G401 (cell line): ENCODE measurements at regions not wholly inside any gene's neighbourhood (a gene's known extent, or its start where the extent isn't known, plus 50 kb on each side); places are given as distances from the start of the nearest gene placed in this dataset.
"Not testable (repeated sequence)": the region's sequence is repeated elsewhere in the genome, so short reads cannot be mapped to it uniquely, and the experiment has no call there.

Experiments
- DNase-seq: peaks from one replicate; pipeline ENCODE4 v3.0.0-alpha.2; 2015; ENCODE audit warnings: low spot score
- in situ Hi-C: cut with HindIII; loops from 2 replicates; pipeline ENCODE4 v1.10.0; 2016; ENCODE audit warnings: low sequenced_read_pairs, mixed read lengths

DNA sequence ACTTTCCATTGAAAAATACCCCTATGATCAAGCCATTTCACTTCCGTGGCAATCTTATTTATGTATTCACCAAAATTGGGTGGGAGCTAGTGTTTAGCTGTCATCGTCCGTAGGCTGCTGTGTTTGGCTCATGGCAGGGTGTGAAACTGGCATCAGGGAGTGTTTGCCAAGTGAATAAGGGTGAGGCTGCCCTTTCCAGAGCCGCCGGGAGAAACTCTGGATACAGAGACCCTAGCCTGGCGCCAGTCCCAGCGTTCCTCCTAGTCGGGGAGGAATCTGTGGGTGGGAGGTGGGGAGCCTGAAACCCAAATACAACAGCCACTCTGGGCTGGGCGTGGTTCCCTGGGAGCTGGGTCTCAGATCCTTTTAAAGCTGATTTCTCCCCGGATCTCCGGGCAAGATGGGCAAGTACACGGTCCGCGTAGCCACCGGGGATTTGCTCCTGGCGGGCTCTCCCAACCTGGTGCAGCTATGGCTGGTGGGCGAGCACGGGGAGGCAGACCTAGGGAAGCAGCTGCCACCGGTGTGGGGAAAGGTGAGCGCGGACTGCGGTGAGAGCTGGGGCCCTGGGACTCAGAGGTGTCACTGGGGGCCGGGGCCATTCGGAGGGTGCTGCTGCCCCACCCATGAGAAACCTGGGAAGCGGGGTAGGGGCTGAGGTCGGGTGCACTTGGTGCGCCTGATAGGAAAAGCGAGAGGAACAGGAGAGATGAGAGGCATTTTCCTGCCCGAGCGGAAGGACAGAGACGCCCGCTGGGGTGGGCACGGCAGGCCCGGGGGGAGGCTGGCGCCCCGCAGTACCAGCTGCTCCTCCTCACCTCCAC, 62.1 kb upstream of the TEKT1 start:
- no peak for DNase-seq
- in situ Hi-C loops = no loop called here

- in situ Hi-C loops = no loop called here
- no peak for DNase-seq
Measured at GRCh38 chr17:6894206-6894528, 62.6 kb upstream of the TEKT1 start.

DNA sequence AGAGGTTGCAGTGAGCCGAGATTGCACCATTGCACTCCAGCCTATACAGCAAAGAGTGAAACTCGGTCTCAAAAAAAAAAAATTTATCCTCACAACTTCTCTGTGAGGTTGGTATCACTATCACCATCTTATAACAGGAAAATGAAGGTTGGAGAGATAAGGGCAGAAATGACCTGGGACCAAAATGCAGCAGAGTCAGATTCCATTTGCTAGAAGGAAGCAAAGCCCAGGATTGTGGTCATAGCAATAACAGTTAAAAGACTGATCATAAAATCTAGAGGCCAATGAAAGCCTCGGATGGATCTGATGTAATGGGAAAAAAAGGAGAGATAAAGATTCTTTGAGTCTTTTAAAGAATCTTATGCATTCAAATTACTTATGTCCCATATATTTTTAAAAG, 69.6 kb upstream of the TEKT1 start:
- in situ Hi-C loops = no loop called here

GRCh38 chr17:6903326-6903900, 71.9 kb upstream of the TEKT1 start:
- peak; percentile 7 for DNase-seq
- in situ Hi-C loops = no loop called here

More for the DNA sequence above, 69.6 kb upstream of the TEKT1 start:
- DNase-seq = no peak

- no peak for DNase-seq
- in situ Hi-C loops = no loop called here
Measured at GRCh38 chr17:6908807-6909206, 77.3 kb upstream of the TEKT1 start.

GRCh38 chr17:6910987-6911603, 79.6 kb upstream of the TEKT1 start:
- in situ Hi-C loops = no loop called here
- peak; percentile 42 for DNase-seq

DNA sequence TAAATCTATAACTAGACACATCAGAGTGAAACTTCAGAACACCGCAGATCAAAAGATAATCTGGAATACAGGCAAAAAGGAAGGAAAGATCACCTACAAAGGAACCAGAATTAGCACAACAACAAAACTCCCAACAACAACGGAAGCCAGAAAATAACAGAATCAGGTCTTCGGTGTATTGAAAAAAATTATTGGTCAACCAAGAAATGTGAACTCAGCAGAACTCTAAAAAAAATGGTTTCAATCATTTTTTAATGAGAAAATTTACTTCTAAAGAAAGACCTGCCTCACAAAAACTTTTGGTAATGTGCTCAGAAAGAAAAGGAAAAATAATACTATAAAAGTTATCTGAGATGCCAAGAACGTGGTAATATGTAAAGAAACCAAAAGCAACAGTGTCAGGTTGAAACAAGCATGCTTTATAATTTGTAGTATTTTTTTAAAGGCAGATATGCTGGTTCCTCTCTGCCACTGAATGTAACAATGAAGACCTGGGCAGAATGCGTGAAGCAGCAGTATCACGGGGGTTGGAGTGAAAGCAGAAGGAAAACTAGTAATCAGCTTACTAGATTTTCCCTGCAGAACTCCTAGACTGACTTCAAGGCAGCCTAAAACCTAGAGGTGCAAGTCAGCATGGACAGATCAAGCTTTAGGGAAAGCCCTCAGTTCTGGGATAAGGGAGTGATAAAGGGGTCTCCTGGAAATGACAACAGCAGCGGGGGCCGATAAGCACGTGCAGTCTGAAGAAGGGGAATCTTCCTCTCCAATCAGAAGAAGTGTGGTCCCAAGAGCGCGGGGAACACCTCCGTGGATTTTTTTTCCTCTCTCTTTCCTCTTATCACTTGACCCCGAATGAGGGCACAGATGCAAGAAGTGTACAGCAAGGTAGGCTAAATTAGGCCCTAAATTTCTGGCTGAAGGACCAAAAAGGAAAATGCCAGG, 80.9 kb upstream of the TEKT1 start:
- no peak for DNase-seq
- in situ Hi-C loops = no loop called here

GRCh38 chr17:6913608-6914443, 82.0 kb upstream of the ALOX12 start:
- in situ Hi-C loops = no loop called here
- DNase-seq = peak; percentile 55

DNA sequence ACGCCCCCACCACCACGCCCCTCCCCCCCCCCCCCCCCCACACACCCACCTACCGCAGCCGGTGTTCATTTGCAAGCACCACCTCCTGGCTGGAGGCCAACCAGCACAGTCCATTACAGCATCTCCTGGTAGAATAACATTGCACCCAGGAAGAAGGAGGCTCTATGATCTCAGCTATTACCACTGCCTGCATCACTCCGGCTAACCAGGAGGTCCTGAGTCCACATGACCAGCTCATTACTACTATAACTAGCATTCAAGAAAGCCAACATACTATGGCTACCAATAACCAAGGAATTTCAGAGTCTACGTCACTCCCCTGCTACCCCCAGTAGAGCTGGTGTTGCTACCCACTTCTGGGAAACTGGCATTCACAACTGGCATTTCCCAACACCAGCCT, 81.1 kb upstream of the ALOX12 start:
- DNase-seq = no peak
- in situ Hi-C loops = no loop called here

DNA sequence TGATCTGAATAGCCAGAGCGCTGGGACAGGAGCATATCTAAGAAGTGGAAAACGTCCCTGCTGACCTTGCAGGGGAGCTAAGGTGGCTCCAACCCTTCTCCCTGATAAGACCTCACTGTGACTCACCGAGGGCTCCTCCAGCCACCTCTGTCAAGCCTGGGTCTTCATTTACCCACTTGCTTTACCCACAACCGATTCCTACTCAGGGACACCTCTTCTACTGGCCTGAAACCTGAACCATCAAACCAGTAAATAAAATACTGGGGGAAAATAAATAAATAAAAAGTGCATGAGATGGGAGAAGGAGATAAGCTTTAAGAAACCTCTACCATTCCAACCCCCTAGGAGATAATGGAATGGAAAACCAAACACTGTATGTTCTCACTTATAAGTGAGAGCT, 80.2 kb upstream of the ALOX12 start:
- no peak for DNase-seq
- in situ Hi-C loops = no loop called here

DNA sequence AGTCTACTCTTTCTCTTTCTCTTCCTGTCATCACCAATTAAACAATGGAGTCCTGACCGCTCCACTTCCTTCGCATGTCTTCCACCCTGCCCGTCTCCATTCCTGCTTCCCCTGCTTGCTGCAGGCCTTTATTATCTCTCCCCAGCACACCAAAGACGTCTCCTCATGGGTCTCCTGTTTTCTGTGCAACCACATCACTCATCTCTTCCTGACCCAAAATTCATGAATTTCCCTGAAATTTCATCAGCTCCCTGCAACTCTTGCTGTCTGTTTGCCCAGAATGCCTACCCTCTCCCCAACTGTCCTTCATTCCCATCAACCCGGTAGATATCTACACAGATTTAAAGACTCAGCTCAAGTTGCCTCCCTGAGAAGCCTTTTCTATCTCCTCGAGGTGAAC, 76.7 kb upstream of the ALOX12 start:
- DNase-seq = no peak
- in situ Hi-C loops = no loop called here

GRCh38 chr17:6923385-6923784, 72.5 kb upstream of the ALOX12 start:
- in situ Hi-C loops = no loop called here
- no peak for DNase-seq

- no peak for DNase-seq
- in situ Hi-C loops = no loop called here
Measured at GRCh38 chr17:6924208-6924607, 71.6 kb upstream of the ALOX12 start.

GRCh38 chr17:6926667-6927066, 69.2 kb upstream of the ALOX12 start:
- in situ Hi-C loops = no loop called here
- no peak for DNase-seq

GRCh38 chr17:6927290-6928126, 68.3 kb upstream of the ALOX12 start:
- no peak for DNase-seq
- in situ Hi-C loops = no loop called here

GRCh38 chr17:6928193-6928592, 67.7 kb upstream of the ALOX12 start:
- no peak for DNase-seq
- in situ Hi-C loops = no loop called here

DNA sequence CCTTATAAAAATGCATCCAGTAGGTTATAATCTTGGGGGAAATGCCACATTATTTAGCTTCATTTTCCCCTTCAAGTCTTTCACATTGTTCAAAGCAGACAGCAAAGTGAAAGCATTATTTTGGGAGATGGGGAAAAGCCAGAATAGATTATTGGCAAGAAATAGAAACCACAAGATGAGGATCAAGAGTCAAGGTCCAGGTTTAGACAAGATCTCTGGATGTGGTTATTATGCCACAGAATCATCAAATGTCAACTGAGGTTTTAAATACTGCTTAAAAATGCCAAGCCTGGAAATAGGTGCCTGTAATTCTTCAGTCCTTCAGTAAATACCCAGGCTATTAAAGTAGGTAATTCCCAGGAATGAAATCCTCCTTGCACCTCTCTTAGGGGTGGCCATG, 65.1 kb upstream of the ALOX12 start:
- no peak for DNase-seq
- in situ Hi-C loops = no loop called here

DNA sequence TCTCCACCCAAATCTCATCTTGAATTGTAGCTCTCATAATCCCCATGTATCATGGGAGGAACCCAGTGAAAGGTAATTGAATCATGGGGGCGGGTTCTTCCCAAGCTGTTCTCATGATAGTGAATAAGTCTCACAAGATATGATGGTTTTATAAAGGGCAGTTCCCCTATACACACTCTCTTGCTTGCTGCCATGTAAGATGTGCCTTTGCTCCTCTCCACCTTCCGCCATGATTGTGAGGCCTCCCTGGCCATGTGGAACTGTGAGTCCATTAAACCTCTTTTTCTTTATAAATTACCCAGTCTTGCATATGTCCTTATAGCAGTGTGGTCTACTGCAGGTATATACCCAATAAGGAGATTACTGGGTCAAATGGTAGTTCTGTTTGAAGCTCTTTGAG, 61.3 kb upstream of the ALOX12 start:
- in situ Hi-C loops, DNase-seq: not testable (repeated sequence)
